ENCODE measurements at regions not wholly inside any gene's neighbourhood (a gene's known extent, or its start where the extent isn't known, plus 50 kb on each side); places are given as distances from the start of the nearest gene placed in this dataset.

GRCh38 chr2:180122874-180123273, 115.8 kb upstream of the CWC22 start:
- TF ChIP-seq CTCF (IDR thresholded peaks at IDR 0.05) (no peak), POLR2A (IDR thresholded peaks at IDR 0.05) (no peak)
